OCI-LY1 (cell line): ENCODE measurements at regions not wholly inside any gene's neighbourhood (a gene's known extent, or its start where the extent isn't known, plus 50 kb on each side); places are given as distances from the start of the nearest gene placed in this dataset.
"Not testable (repeated sequence)": the region's sequence is repeated elsewhere in the genome, so short reads cannot be mapped to it uniquely, and the experiment has no call there.

Source experiments
- CTCF ChIP-seq: fragments of 200-600 bp; sonication (generic), shearing (Covaris generic); IDR thresholded peaks from 2 replicates; pipeline ENCODE4 v1.5.1; 2017; ENCODE audit warnings: mild to moderate bottlenecking, antibody characterized with exemption, low read length, moderate library complexity, mixed read lengths
- EZH2 ChIP-seq: fragments of 200-600 bp; sonication (generic), shearing (Covaris generic); IDR thresholded peaks from 2 replicates; pipeline ENCODE4 v1.8.0; 2017; ENCODE audit warnings: borderline replicate concordance, mixed run types, mild to moderate bottlenecking, antibody characterized with exemption, low read length, moderate library complexity, mixed read lengths

GRCh38 chr20:22734946-22735647 lies 150.7 kb upstream of the FOXA2 start:
- peak; percentile 34; the same call in 1 of the 2 replicates for TF ChIP-seq CTCF
- TF ChIP-seq EZH2: not testable (repeated sequence)
